ENCODE measurements at regions not wholly inside any gene's neighbourhood (a gene's known extent, or its start where the extent isn't known, plus 50 kb on each side); places are given as distances from the start of the nearest gene placed in this dataset.

DNA sequence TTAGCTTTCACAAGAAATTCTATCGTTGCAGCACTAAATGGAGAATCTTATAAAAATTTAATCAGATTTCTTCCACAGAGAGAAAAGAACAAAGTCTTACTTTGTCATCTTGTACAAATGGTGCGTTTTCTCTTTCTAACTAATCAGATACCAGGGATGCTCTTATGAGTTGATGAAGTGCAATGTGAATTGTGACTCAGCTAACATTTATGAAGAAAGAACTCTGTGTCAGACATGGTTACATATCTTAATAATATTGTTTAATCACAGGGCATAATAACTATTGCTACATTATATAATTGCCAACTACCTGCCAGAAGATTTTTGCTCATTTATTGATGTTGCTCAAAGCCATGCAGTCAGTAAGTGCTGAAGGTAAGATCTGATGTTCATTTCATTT lies 465.0 kb downstream of the CCDC85A start:
- Histone ChIP-seq H4K20me1 (replicated peaks; ENCODE audit: control insufficient read depth, extremely low read depth, insufficient read depth, low read length) (no peaks in the 10 kb centered on the region), H3K36me3 (ENCODE audit: control insufficient read depth in 2 of 2, extremely low read depth in 1 of 2, insufficient read depth in 2 of 2, low read length in 2 of 2) (no peaks in the 10 kb centered on the region), H3K79me2 (ENCODE audit: control insufficient read depth, insufficient read depth, low read length) (no peaks in the 10 kb centered on the region), H3K4me3 (replicated peaks in 1 of 3; ENCODE audit: insufficient read depth in 1 of 3, low read depth in 1 of 3, low read length in 3 of 3) (no peak overlapping the region), H3K4me1 (ENCODE audit: control insufficient read depth, extremely low read depth, insufficient read depth, low read length) (no peaks in the 10 kb centered on the region), H3K27me3 (ENCODE audit: control insufficient read depth in 2 of 2, insufficient read depth in 2 of 2, low read length in 2 of 2) (no peaks in the 10 kb centered on the region), H2AFZ (ENCODE audit: low read depth, low read length) (no peak overlapping the region), H3K4me2 (ENCODE audit: insufficient read depth, low read length) (no peak overlapping the region), H3K9me3 (replicated peaks; ENCODE audit: control insufficient read depth, insufficient read depth, low read length) (no peaks in the 10 kb centered on the region), H3K27ac (ENCODE audit: insufficient read depth, low read depth, low read length) (no peak overlapping the region), H3K9me1 (replicated peaks; ENCODE audit: control insufficient read depth, extremely low read depth, insufficient read depth, low read length) (no peaks in the 10 kb centered on the region), H3K9ac (replicated peaks; ENCODE audit: extremely low read depth, insufficient read depth, low read length) (no peak overlapping the region)
- FAIRE-seq (no peak), DNase-seq (ENCODE audit: low read depth, low spot score) (no peak)
- BruUV-seq (replicated peaks), result no TSS peak
- dilution Hi-C loops (cut with MboI; ENCODE audit: extremely low pct_ligation_motif_present, low sequenced_read_pairs) (no loop called here), intact Hi-C loops (cut with micrococcal nuclease) (no loop called here)
- TF ChIP-seq POLR2A (IDR thresholded peaks at IDR 0.05; ENCODE audit: low read depth, low read length) (no peak), JUN (IDR thresholded peaks at IDR 0.05; ENCODE audit: borderline replicate concordance, insufficient read depth, insufficient read length, low read depth) (no peak), FOS (IDR thresholded peaks at IDR 0.05; ENCODE audit: borderline replicate concordance, insufficient read depth, low read length) (no peak), EZH2 (IDR thresholded peaks at IDR 0.05; ENCODE audit: borderline replicate concordance, low read depth, low read length, severe bottlenecking) (no peak), GATA2 (IDR thresholded peaks at IDR 0.05; ENCODE audit: insufficient read depth, insufficient read length, low read depth, low read length) (no peak), MYC (IDR thresholded peaks at IDR 0.05; ENCODE audit: low read depth, low read length) (no peak), POLR2AphosphoS5 (IDR thresholded peaks at IDR 0.05; ENCODE audit: insufficient read depth, low read depth, low read length) (no peak)
- TF ChIP-seq, protein P1, sequence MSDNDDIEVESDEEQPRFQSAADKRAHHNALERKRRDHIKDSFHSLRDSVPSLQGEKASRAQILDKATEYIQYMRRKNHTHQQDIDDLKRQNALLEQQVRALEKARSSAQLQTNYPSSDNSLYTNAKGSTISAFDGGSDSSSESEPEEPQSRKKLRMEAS (IDR thresholded peaks at IDR 0.05; ENCODE audit: insufficient read depth, insufficient read length), result no peak
- TF ChIP-seq, protein P2, sequence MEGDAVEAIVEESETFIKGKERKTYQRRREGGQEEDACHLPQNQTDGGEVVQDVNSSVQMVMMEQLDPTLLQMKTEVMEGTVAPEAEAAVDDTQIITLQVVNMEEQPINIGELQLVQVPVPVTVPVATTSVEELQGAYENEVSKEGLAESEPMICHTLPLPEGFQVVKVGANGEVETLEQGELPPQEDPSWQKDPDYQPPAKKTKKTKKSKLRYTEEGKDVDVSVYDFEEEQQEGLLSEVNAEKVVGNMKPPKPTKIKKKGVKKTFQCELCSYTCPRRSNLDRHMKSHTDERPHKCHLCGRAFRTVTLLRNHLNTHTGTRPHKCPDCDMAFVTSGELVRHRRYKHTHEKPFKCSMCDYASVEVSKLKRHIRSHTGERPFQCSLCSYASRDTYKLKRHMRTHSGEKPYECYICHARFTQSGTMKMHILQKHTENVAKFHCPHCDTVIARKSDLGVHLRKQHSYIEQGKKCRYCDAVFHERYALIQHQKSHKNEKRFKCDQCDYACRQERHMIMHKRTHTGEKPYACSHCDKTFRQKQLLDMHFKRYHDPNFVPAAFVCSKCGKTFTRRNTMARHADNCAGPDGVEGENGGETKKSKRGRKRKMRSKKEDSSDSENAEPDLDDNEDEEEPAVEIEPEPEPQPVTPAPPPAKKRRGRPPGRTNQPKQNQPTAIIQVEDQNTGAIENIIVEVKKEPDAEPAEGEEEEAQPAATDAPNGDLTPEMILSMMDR (IDR thresholded peaks at IDR 0.05; ENCODE audit: extremely low read depth in 1 of 2, insufficient read depth in 1 of 2, low read depth in 1 of 2, low read length in 2 of 2), result no peak
- ChIA-PET POLR2A (no interaction called here), CTCF (no interaction called here)

Data from endothelial cell of umbilical vein (primary cell).